ENCODE measurements at regions not wholly inside any gene's neighbourhood (a gene's known extent, or its start where the extent isn't known, plus 50 kb on each side); places are given as distances from the start of the nearest gene placed in this dataset.

- TF ChIP-seq, protein P1, sequence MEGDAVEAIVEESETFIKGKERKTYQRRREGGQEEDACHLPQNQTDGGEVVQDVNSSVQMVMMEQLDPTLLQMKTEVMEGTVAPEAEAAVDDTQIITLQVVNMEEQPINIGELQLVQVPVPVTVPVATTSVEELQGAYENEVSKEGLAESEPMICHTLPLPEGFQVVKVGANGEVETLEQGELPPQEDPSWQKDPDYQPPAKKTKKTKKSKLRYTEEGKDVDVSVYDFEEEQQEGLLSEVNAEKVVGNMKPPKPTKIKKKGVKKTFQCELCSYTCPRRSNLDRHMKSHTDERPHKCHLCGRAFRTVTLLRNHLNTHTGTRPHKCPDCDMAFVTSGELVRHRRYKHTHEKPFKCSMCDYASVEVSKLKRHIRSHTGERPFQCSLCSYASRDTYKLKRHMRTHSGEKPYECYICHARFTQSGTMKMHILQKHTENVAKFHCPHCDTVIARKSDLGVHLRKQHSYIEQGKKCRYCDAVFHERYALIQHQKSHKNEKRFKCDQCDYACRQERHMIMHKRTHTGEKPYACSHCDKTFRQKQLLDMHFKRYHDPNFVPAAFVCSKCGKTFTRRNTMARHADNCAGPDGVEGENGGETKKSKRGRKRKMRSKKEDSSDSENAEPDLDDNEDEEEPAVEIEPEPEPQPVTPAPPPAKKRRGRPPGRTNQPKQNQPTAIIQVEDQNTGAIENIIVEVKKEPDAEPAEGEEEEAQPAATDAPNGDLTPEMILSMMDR (IDR thresholded peaks at IDR 0.05): no peak
- TF ChIP-seq POLR2A (IDR thresholded peaks at IDR 0.05): no peak
Observed at GRCh38 chr10:32112055-32112454, 55.8 kb upstream of the KIF5B start.

Data from prostate gland (tissue), 2 donors.